T-helper 2 cell treated with Interferon-gamma antibody and Interleukin-4, amounts not matched to agents 5 μg/mL and 100 μg/mL, for 36 hours (primary cell): ENCODE measurements at regions not wholly inside any gene's neighbourhood (a gene's known extent, or its start where the extent isn't known, plus 50 kb on each side); places are given as distances from the start of the nearest gene placed in this dataset.
"Not testable (repeated sequence)": the region's sequence is repeated elsewhere in the genome, so short reads cannot be mapped to it uniquely, and the experiment has no call there.

Source experiments
- DNase-seq: peaks from one replicate; pipeline ENCODE4 v3.0.0; 2021; ENCODE audit warnings: low spot score
- H3K27ac Mint-ChIP-seq: one replicate; pipeline ENCODE4 v1.8.0; 2021; ENCODE audit warnings: mild to moderate bottlenecking, mixed read lengths
- H3K27me3 Mint-ChIP-seq: one replicate; pipeline ENCODE4 v1.8.0; 2021; ENCODE audit warnings: low read depth, mixed read lengths
- H3K36me3 Mint-ChIP-seq: one replicate; pipeline ENCODE4 v1.8.0; 2021; ENCODE audit warnings: low read depth, mixed read lengths
- H3K4me1 Mint-ChIP-seq: one replicate; pipeline ENCODE4 v1.8.0; 2021; ENCODE audit warnings: low read depth, mixed read lengths
- H3K4me3 Mint-ChIP-seq: one replicate; pipeline ENCODE4 v1.8.0; 2022; ENCODE audit warnings: mild to moderate bottlenecking, moderate library complexity, mixed read lengths
- H3K9me3 Mint-ChIP-seq: one replicate; pipeline ENCODE4 v1.8.0; 2021; ENCODE audit warnings: mixed read lengths

DNA sequence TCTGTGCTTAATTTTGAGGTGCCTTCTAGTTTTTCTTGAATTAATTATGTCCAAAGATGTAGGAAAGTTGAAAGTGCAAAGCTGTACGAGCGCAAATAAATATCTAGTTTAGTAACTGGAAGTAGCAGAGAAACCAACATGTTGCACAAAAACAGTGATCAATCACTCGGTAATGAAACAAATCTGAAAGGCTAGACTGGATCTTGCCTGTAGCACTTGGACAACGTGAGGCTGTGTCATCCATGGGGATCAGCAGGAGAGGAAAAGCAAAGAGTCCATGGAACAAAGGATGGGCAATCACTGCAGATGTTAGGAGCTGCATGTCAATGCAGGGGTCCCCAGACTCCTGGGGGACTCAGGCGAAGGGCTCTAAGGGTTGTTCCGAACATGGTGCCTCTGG lies 424.2 kb downstream of the IRX1 start:
- Mint-ChIP-seq H3K27me3 (no peaks in the 10 kb centered on the region), H3K36me3 (no peaks in the 10 kb centered on the region), H3K4me1 (no peaks in the 10 kb centered on the region), H3K4me3 (no peak overlapping the region), H3K9me3 (peaks cover 5% of the 10 kb centered on the region), H3K27ac (no peak overlapping the region)
- no peak for DNase-seq

DNA sequence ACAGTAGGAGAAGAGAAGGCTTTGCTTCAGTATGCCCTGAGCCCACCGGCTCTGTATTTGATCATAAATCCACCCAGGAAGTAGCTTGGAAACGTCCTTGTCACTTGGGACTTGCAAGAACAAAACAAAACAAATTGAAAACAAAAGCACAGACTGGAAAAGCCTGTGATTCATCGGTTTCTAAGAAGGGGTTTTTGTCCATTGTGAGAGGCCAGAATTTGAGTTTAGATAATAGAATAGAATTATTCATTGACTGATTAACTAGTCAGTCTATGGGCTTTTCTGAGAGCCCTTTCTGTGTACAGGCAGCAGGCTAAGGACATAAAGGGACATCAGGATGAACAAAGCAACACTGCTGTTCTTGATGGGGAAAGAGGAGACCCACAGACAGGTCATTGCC lies 424.8 kb downstream of the IRX1 start:
- no peak overlapping the region for H3K27ac Mint-ChIP-seq
- no peaks in the 10 kb centered on the region for H3K4me1 Mint-ChIP-seq
- DNase-seq, result no peak
- H3K36me3 Mint-ChIP-seq, result no peaks in the 10 kb centered on the region
- H3K4me3 Mint-ChIP-seq, result no peak overlapping the region
- peaks cover 5% of the 10 kb centered on the region for H3K9me3 Mint-ChIP-seq
- no peaks in the 10 kb centered on the region for H3K27me3 Mint-ChIP-seq

DNA sequence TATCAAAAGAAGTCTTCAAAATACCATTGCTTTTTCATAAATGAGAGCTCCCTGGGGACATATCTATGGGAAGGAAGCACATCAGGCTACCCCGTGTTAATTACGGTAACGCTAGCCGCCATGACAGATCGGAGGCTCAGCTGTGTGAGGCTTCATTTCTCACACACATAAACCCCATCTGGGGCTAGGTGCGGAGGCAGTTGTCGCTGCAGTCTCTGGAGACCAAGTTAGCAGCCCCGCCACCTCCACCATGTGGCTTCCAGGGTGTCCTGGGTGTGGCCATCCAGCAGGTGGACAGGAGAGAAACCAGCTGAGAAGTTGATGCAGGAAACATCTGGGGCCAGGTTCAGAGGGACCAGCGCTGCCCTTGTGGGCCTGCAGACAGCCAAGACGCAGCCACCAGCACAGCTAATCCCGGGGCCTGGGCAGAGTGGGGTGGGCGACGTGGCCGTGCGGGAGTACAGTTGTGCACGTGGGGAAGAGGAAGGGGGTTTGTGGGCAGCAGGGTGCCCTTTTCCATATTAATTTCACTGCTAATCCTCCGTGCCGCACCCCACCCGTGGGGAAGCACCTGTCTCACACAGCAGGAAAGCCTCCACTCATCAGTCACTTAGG lies 426.5 kb downstream of the IRX1 start:
- H3K27me3 Mint-ChIP-seq, result no peaks in the 10 kb centered on the region
- H3K4me3 Mint-ChIP-seq, result no peak overlapping the region
- no peaks in the 10 kb centered on the region for H3K36me3 Mint-ChIP-seq
- H3K4me1 Mint-ChIP-seq, result no peaks in the 10 kb centered on the region
- H3K9me3 Mint-ChIP-seq, result no peaks in the 10 kb centered on the region
- H3K27ac Mint-ChIP-seq, result no peak overlapping the region
- DNase-seq, result no peak

DNA sequence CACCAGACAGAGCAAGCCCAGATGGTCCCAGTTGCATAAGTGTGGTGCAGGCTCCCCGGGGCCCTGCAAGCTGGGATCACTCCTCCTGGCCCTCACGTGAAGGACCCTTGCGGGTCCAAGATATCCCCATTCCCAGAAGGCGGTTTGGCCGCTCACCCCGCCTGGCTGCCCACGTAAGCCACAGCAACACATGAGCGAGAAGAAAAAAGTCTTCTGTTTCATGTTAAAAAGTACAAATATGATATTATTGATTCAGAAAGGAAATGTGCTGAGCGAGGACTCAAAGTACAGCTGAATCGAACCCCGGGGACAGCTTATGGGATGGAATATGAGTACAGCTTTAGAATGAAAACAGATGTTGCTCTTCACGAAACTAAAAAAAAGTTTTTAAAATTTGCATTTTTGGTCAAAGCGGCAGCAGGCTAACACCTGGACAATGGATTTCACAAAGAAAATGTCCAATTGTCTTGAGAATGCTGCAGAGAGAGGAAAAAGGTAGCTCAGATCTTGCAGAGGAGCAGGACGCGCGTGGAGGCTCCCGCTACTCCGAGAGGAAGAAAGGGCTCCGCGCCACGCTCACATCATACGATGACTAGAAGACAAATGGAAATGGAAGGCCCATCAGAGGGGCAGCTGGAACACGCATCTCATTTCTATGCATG lies 427.6 kb downstream of the IRX1 start:
- no peaks in the 10 kb centered on the region for H3K36me3 Mint-ChIP-seq
- no peaks in the 10 kb centered on the region for H3K9me3 Mint-ChIP-seq

DNA sequence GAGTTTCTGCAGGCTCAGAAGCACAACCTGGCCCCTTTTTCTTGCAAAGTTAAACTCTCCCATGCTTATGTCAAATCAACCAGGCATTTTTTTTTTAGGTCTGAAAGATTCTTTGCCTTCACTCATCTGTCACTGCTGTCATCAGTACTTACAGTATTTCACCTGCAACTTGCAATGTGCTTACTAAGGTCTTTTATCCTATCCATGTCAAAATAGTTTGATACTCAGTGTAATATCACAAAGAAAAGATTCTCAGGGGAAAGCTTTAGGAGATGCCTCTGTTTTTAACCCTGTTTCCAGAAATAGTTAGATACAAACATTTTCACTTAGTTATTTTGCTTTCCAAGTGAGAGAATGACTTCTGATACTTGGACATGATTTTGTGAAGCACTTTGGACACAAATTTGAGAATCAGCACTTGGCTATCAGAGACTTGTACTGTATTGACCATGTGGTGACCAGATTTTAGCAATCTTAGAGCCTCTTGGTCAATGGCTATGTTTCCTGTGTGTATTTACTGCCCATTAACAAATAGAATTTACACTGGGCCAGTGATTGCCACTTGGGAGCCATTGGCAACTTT lies 428.2 kb downstream of the IRX1 start:
- Mint-ChIP-seq H3K36me3 (no peaks in the 10 kb centered on the region), H3K27me3 (no peaks in the 10 kb centered on the region), H3K4me3 (no peak overlapping the region), H3K4me1 (no peaks in the 10 kb centered on the region), H3K27ac (no peak overlapping the region), H3K9me3 (no peaks in the 10 kb centered on the region)
- no peak for DNase-seq

More for the DNA sequence above, 427.6 kb downstream of the IRX1 start:
- DNase-seq, result no peak
- Mint-ChIP-seq H3K4me1 (no peaks in the 10 kb centered on the region), H3K27me3 (no peaks in the 10 kb centered on the region), H3K27ac (no peak overlapping the region), H3K4me3 (no peak overlapping the region)

DNA sequence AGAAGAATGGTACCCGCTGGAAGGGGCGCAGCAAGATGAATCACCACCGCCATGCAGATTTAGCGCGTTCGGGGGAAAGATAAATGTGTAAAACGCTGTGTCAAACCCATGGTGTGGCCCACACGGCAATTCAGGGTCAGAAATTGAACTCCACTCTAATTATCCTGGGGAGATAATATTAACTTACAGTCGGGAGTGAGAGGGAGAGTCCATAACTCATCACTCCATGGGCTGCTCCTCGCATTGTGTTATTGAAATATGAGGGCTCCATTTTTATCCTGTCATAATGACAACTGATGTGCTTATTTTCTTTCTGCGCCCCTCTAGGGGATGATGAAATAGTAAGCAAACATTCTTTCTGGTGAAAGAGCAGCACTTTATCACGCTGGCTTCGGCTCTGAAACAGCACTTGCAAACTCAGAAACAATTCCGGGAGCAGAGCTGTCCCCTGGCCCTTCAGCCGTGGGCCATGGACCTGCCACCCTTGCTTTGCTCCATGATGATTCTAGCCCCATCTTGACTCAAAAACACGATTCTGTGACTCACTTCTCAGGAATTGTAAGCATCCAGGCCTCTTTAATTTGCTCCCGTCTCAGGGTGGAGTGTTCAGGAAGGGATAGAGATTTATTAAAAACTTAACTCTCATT lies 431.6 kb downstream of the IRX1 start:
- no peak overlapping the region for H3K27ac Mint-ChIP-seq
- no peak for DNase-seq
- H3K4me1 Mint-ChIP-seq, result no peaks in the 10 kb centered on the region
- no peaks in the 10 kb centered on the region for H3K36me3 Mint-ChIP-seq
- H3K4me3 Mint-ChIP-seq, result no peak overlapping the region
- no peaks in the 10 kb centered on the region for H3K27me3 Mint-ChIP-seq
- H3K9me3 Mint-ChIP-seq, result no peaks in the 10 kb centered on the region

DNA sequence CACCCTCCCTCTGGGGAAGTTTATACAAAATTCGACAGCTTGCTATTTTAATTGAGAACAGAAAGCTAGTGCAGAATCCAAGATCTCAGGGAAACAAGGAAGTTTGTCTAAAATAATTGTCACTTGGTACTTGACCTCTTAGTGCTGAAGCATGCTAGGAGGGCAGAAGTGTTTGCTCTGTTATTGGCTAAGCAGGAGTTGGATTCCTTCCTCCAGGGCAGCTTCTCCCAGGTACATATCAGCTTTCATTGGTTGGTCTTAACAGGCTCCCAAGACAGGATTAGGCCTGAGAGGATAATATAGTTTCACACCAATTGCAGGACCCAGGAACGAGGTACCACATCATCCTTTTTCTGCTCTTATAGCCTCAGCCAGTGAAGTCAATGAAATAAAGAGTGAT lies 432.8 kb downstream of the IRX1 start:
- Mint-ChIP-seq H3K4me1 (no peaks in the 10 kb centered on the region), H3K9me3 (no peaks in the 10 kb centered on the region), H3K36me3 (no peaks in the 10 kb centered on the region), H3K4me3 (no peak overlapping the region), H3K27me3 (no peaks in the 10 kb centered on the region), H3K27ac (no peak overlapping the region)
- no peak for DNase-seq

DNA sequence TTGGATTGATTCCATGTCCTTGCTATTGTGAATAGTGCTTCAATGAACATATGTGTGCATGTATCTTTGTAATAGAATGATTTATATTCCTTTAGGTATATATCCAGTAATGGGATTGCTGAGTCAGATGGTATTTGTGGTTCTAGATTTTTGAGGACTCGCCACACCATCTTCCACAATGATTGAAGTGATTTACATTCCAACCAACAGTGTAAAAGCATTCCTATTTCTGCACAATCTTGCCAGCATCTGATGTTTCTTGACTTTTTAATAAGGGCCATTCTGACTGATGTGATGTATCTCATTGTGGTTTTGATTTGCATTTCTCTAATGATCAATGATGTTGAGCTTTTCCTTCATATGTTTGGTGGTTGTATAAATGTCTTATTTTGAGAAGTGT lies 437.9 kb downstream of the IRX1 start:
- not testable (repeated sequence) for DNase-seq, H3K36me3 Mint-ChIP-seq, H3K4me3 Mint-ChIP-seq, H3K4me1 Mint-ChIP-seq, H3K27me3 Mint-ChIP-seq, H3K27ac Mint-ChIP-seq
- peaks cover 13% of the 10 kb centered on the region for H3K9me3 Mint-ChIP-seq

DNA sequence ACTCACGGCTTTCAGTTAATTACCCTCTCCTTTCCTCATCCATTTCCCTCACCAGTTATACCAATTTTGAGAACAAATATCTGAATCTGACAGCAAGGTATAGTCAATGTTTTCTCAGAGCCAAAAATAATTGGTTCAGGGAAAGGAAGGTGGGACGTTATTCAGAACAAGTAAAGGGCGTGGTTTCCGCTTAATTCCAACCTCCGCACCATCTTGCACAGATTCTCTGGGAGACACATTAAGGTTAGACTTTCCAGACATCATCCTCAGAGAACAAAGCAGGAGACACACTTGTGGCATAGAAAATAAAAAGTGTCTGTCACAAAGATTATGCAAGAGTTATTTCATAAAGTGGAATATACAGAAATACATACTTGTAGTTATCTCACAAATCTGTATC lies 441.2 kb downstream of the IRX1 start:
- Mint-ChIP-seq H3K4me1 (no peaks in the 10 kb centered on the region), H3K27me3 (no peaks in the 10 kb centered on the region), H3K27ac (no peak overlapping the region), H3K9me3 (peaks cover 32% of the 10 kb centered on the region), H3K4me3 (no peak overlapping the region), H3K36me3 (no peaks in the 10 kb centered on the region)
- DNase-seq, result no peak

DNA sequence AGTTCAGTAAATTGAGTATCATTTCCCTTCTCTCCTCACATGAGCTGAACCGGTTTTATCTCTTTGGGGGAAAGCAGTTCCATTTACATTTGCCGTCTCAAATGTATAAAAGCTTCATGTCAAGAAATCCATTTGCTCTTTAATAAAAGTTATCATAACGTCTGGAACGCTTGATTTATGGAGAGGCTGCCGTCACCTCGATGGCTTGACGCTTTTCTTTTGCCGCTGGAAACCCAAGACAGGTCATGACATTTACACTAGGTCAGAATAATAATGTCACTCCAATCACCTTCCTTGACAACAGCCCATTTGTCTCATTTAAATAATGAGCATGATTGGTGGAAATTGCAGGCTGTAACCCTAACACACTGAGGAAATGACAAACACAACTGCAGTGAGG lies 443.4 kb downstream of the IRX1 start:
- Mint-ChIP-seq H3K27ac (no peak overlapping the region), H3K9me3 (peaks cover 35% of the 10 kb centered on the region), H3K27me3 (no peaks in the 10 kb centered on the region), H3K4me1 (no peaks in the 10 kb centered on the region), H3K4me3 (no peak overlapping the region), H3K36me3 (no peaks in the 10 kb centered on the region)
- no peak for DNase-seq

DNA sequence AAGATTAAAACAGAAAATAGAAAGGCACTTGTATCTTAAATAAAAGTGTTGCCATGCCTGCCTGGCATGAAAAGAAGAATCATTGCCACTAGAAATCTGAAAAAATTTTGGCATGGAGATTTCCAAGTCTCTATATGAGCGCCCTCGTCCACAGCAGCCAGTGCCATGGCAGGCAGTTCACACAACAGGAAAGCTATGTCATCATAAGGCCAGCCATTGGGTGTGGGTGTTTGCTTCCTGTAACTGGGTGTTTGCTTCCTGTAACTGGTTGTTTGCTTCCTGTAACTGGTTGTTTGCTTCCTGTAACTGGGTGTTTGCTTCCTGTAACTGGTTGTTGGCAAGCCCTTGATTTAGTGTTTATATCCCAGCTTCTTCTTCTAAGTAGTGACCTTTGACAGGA lies 446.7 kb downstream of the IRX1 start:
- H3K9me3 Mint-ChIP-seq, result peaks cover 32% of the 10 kb centered on the region
- no peaks in the 10 kb centered on the region for H3K27me3 Mint-ChIP-seq
- no peaks in the 10 kb centered on the region for H3K36me3 Mint-ChIP-seq
- no peak overlapping the region for H3K4me3 Mint-ChIP-seq
- DNase-seq, result no peak
- no peaks in the 10 kb centered on the region for H3K4me1 Mint-ChIP-seq
- H3K27ac Mint-ChIP-seq, result no peak overlapping the region

DNA sequence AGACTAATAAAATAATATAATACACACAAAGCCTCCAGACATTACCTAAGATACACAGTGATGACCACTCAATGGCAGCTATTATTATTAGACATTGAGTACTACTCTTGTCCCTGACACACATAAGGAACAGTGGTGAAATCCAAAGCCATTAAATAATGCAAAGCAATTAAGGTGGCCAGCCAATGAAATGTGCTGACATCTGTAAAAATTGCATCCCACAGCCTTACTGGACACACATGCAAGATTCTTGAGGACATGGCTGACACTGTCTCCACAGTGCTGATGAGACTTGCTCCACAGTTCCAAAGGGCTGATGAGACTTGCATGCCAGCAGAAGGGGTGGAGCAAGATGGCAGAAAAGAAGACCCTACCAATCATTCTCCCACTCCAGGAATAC lies 447.5 kb downstream of the IRX1 start:
- Mint-ChIP-seq H3K4me3 (no peak overlapping the region), H3K27me3 (no peaks in the 10 kb centered on the region), H3K9me3 (peaks cover 26% of the 10 kb centered on the region), H3K36me3 (no peaks in the 10 kb centered on the region), H3K4me1 (no peaks in the 10 kb centered on the region), H3K27ac (no peak overlapping the region)
- no peak for DNase-seq

DNA sequence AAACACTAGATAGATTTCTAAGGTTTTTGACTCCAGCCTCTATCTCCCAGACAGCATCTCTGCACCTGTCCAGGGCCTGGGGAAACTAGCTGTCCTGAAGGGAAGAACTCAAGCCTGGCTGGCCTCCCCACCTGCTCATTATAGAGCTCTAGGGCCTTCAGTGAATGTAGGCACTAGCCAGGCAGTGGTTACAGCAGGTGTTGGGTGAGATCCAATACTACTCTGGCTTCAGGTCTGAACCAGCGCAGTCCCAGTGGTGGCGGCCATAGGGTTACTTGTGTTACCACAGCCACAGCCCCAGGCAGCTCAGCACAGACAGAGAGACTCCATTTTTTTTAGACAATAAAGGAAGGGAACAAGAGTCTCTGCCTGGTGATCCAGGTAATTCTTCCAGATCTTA lies 449.2 kb downstream of the IRX1 start:
- Mint-ChIP-seq H3K9me3 (peaks cover 22% of the 10 kb centered on the region), H3K4me3 (no peak overlapping the region), H3K4me1 (no peaks in the 10 kb centered on the region), H3K36me3 (no peaks in the 10 kb centered on the region), H3K27me3 (no peaks in the 10 kb centered on the region), H3K27ac (no peak overlapping the region)
- no peak for DNase-seq

DNA sequence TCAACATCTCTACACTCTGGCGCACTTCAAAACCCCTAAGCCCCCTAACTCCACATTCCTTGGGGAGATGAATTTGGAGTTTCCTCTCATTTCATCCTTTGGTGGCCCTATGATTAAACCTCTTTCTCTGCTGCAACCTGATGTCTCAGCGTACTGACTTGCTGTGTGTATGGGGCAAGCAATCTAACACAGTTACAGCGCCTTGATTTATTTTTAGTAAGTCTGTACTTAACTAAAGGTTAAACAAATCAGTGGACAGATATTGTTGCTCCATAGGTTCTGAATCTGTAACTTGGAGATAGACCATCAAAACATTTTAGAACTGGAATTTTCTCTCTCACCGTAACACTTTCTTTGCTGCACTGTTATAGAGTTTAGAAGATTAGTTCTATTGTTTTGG lies 452.8 kb downstream of the IRX1 start:
- Mint-ChIP-seq H3K4me3 (no peak overlapping the region), H3K9me3 (no peaks in the 10 kb centered on the region), H3K4me1 (no peaks in the 10 kb centered on the region), H3K36me3 (no peaks in the 10 kb centered on the region), H3K27me3 (no peaks in the 10 kb centered on the region), H3K27ac (no peak overlapping the region)
- no peak for DNase-seq
